ENCODE measurements at regions not wholly inside any gene's neighbourhood (a gene's known extent, or its start where the extent isn't known, plus 50 kb on each side); places are given as distances from the start of the nearest gene placed in this dataset.
"Not testable (repeated sequence)": the region's sequence is repeated elsewhere in the genome, so short reads cannot be mapped to it uniquely, and the experiment has no call there.

GRCh38 chr6:26175033-26175427 is 87.8 kb downstream of the HFE start:
- no peak for DNase-seq

GRCh38 chr6:26175428-26176181 is 88.4 kb downstream of the HFE start:
- peak; percentile 78 for DNase-seq

GRCh38 chr6:26179675-26180074 is 92.4 kb downstream of the HFE start:
- no peak for DNase-seq

GRCh38 chr6:26180346-26180745 is 93.1 kb downstream of the HFE start:
- DNase-seq, result no peak

- no peak for DNase-seq
Observed at GRCh38 chr6:26183237-26183580, 96.0 kb downstream of the HFE start.

GRCh38 chr6:26183581-26184366 is 96.5 kb downstream of the HFE start:
- peak; percentile 91 for DNase-seq

- peak; percentile 24 for DNase-seq
Observed at GRCh38 chr6:26184367-26184891, 97.2 kb downstream of the HFE start.

GRCh38 chr6:26185004-26185403 is 97.8 kb downstream of the HFE start:
- no peak for DNase-seq

GRCh38 chr6:26185802-26186201 is 98.6 kb downstream of the HFE start:
- DNase-seq, result no peak

- no peak for DNase-seq
Observed at GRCh38 chr6:26186652-26187051, 99.4 kb downstream of the HFE start.

- no peak for DNase-seq
Observed at GRCh38 chr6:26187292-26187691, 100.1 kb downstream of the HFE start.

- DNase-seq, result peak; percentile 85
Observed at GRCh38 chr6:26187981-26188635, 100.9 kb downstream of the HFE start.

GRCh38 chr6:26191512-26191911 is 104.3 kb downstream of the HFE start:
- DNase-seq, result not testable (repeated sequence)

- DNase-seq, result no peak
Observed at GRCh38 chr6:26193467-26194328, 106.5 kb downstream of the HFE start.

- DNase-seq, result no peak
Observed at GRCh38 chr6:26194329-26194701, 107.1 kb downstream of the HFE start.

- DNase-seq, result no peak
Observed at GRCh38 chr6:26194816-26195375, 107.7 kb downstream of the HFE start.

GRCh38 chr6:26195376-26195923 is 108.2 kb downstream of the HFE start:
- DNase-seq, result peak; percentile 89

- DNase-seq, result peak; percentile 73
Observed at GRCh38 chr6:26195924-26196845, 109.0 kb downstream of the HFE start.

- DNase-seq, result peak; percentile 96
Observed at GRCh38 chr6:26196846-26197635, 109.8 kb downstream of the HFE start.

- DNase-seq, result no peak
Observed at GRCh38 chr6:26197636-26197932, 110.4 kb downstream of the HFE start.
